GM06990 (cell line): ENCODE measurements at regions not wholly inside any gene's neighbourhood (a gene's known extent, or its start where the extent isn't known, plus 50 kb on each side); places are given as distances from the start of the nearest gene placed in this dataset.

Experiments used
- DNase-seq: peaks from one replicate; pipeline ENCODE4 v3.0.0-alpha.2; 2011; ENCODE audit not compliant: insufficient read length; ENCODE audit errors: extremely low read depth
- H3K27me3 ChIP-seq: replicated peaks from 2 replicates; pipeline ENCODE4 v1.6.0; 2011; ENCODE audit warnings: low read length; ENCODE audit not compliant: control insufficient read depth, insufficient read depth
- H3K36me3 ChIP-seq: 2 replicates; pipeline ENCODE4 v1.5.1; 2011; ENCODE audit warnings: low read length; ENCODE audit not compliant: control insufficient read depth, insufficient read depth
- H3K4me3 ChIP-seq: replicated peaks from 2 replicates; pipeline ENCODE4 v1.5.1; 2011; ENCODE audit warnings: low read depth, mild to moderate bottlenecking, control low read depth, low read length
- TF ChIP-seq, protein P1 (sequence below): IDR thresholded peaks from 2 replicates; pipeline ENCODE4 v1.5.1; 2011; ENCODE audit warnings: low read length, control low read depth, mild to moderate bottlenecking, inconsistent platforms; ENCODE audit not compliant: insufficient read depth, poor library complexity, severe bottlenecking

DNA sequence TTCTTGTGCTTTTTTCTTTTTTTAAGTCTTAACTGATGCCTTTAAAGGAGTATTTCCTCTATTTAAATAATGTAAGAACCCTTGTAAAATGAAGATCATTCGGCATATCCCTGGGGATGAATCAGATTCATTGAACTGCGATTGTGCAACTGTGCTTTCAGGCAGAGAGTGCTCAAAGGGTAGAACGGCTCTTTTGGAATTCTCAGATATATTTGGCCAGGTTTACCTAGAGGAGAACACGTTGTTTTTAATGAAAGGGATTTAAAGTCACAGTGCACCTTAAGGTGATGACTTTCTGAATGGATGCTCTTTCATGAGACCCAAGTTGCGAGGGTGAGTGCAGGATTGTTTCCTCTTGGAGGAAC, 51.6 kb upstream of the ELOVL6 start:
- H3K27me3 ChIP-seq: no peaks in the 10 kb centered on the region

DNA sequence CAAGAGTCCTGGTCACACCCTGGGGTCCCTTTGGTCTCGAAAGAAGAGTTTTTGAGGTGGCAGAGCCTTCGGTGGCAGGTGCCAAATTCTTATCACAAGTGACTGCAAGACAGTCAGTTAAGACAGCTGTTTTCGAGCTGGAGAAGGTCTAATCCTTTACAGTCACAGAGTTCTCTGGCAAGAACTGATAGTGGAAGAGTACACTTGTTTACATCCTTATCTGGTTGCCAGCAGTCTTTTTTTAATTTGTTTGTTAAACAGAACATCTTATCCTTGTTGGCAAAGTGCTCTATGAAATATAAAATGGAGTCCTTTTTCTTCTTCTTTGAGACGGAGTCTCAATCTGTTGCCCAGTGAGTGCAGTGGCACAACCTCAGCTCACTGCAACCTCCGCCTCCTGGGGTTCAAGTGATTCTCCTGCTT, 50.4 kb upstream of the ELOVL6 start:
- Histone ChIP-seq H3K4me3 (no peak overlapping the region), H3K36me3 (no peaks in the 10 kb centered on the region), H3K27me3 (no peaks in the 10 kb centered on the region)
- DNase-seq: no peak
- TF ChIP-seq, protein P1, sequence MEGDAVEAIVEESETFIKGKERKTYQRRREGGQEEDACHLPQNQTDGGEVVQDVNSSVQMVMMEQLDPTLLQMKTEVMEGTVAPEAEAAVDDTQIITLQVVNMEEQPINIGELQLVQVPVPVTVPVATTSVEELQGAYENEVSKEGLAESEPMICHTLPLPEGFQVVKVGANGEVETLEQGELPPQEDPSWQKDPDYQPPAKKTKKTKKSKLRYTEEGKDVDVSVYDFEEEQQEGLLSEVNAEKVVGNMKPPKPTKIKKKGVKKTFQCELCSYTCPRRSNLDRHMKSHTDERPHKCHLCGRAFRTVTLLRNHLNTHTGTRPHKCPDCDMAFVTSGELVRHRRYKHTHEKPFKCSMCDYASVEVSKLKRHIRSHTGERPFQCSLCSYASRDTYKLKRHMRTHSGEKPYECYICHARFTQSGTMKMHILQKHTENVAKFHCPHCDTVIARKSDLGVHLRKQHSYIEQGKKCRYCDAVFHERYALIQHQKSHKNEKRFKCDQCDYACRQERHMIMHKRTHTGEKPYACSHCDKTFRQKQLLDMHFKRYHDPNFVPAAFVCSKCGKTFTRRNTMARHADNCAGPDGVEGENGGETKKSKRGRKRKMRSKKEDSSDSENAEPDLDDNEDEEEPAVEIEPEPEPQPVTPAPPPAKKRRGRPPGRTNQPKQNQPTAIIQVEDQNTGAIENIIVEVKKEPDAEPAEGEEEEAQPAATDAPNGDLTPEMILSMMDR: no peak

More for the DNA sequence above, 51.6 kb upstream of the ELOVL6 start:
- Histone ChIP-seq H3K4me3 (no peak overlapping the region), H3K36me3 (no peaks in the 10 kb centered on the region)
- TF ChIP-seq, protein P1: no peak
- no peak for DNase-seq
